Endothelial cell of umbilical vein (primary cell): ENCODE measurements at regions not wholly inside any gene's neighbourhood (a gene's known extent, or its start where the extent isn't known, plus 50 kb on each side); places are given as distances from the start of the nearest gene placed in this dataset.

Experiments
- BruUV-seq: library from RNA; stranded (reverse); fragments of 400-500 nt; replicated peaks from 2 replicates; lab custom pipeline; 2021; lab: Mats Ljungman, UMichigan
- CTCF ChIA-PET: fragments of 300-600, 350-600 bp; sonication (Branson Sonifier 250); formaldehyde crosslinking; loops from one replicate; lab custom pipeline; 2021; ENCODE audit warnings: antibody characterized with exemption, inconsistent platforms; lab: Charles Lee
- POLR2A ChIA-PET: fragments of 300-600, 350-600 bp; sonication (Branson Sonifier 250); formaldehyde crosslinking; loops from one replicate; lab custom pipeline; 2021; ENCODE audit warnings: antibody characterized with exemption, inconsistent platforms; lab: Charles Lee
- DNase-seq: peaks from one replicate; pipeline ENCODE4 v3.0.0-alpha.2; 2011; ENCODE audit warnings: low read depth, low spot score
- FAIRE-seq: peaks from 2 replicates; lab custom pipeline; 2011; peaks lifted over from hg19 to GRCh38; lab: Jason Lieb, UNC
- H2AFZ ChIP-seq: 2 replicates; pipeline ENCODE4 v1.6.0; 2012; ENCODE audit warnings: low read depth, low read length, control low read depth, inconsistent platforms
- H3K27ac ChIP-seq: 2 replicates; pipeline ENCODE4 v1.5.1; 2011; ENCODE audit warnings: low read depth, mild to moderate bottlenecking, control low read depth, low read length, moderate library complexity; ENCODE audit not compliant: insufficient read depth
- H3K27me3 ChIP-seq, 2 experiments: 2 replicates each; pipeline versions ENCODE4 v1.6.0 to v1.6.1; 2011; ENCODE audit warnings: low read length in 2 of 2, mixed read lengths in 1 of 2; ENCODE audit not compliant: control insufficient read depth in 2 of 2, insufficient read depth in 2 of 2
- H3K36me3 ChIP-seq, 2 experiments: 2 replicates in 1 of 2; 3 replicates in 1 of 2; pipeline ENCODE4 v1.5.1; 2011; ENCODE audit warnings: low read length in 2 of 2, mild to moderate bottlenecking in 1 of 2, moderate library complexity in 1 of 2; ENCODE audit not compliant: control insufficient read depth in 2 of 2, insufficient read depth in 2 of 2; ENCODE audit errors: extremely low read depth in 1 of 2
- H3K4me1 ChIP-seq: 3 replicates; pipeline ENCODE4 v1.5.1; 2011; ENCODE audit warnings: mild to moderate bottlenecking, low read length; ENCODE audit not compliant: control insufficient read depth, insufficient read depth; ENCODE audit errors: extremely low read depth
- H3K4me2 ChIP-seq: 2 replicates; pipeline ENCODE4 v1.6.1; 2011; ENCODE audit warnings: low read length, control low read depth, mixed read lengths; ENCODE audit not compliant: insufficient read depth
- H3K4me3 ChIP-seq, 3 experiments: fragments of 200-600 bp in 1 of 3; sonication (generic), shearing (Covaris generic) in 1 of 3; replicated peaks in 1 of 3; 2 replicates each; pipeline ENCODE4 v1.5.1; 2011 to 2016; ENCODE audit warnings: control low read depth in 3 of 3, low read length in 3 of 3, mild to moderate bottlenecking in 2 of 3, inconsistent platforms in 1 of 3, low read depth in 1 of 3, moderate library complexity in 1 of 3; ENCODE audit not compliant: insufficient read depth in 1 of 3
- H3K79me2 ChIP-seq: 2 replicates; pipeline ENCODE4 v1.6.0; 2012; ENCODE audit warnings: low read length, inconsistent platforms; ENCODE audit not compliant: control insufficient read depth, insufficient read depth
- H3K9ac ChIP-seq: replicated peaks from 2 replicates; pipeline ENCODE3; 2011; ENCODE audit warnings: low read length, control low read depth; ENCODE audit not compliant: insufficient read depth; ENCODE audit errors: extremely low read depth
- H3K9me1 ChIP-seq: replicated peaks from 3 replicates; pipeline ENCODE4 v1.6.0; 2011; ENCODE audit warnings: mild to moderate bottlenecking, low read length; ENCODE audit not compliant: control insufficient read depth, insufficient read depth; ENCODE audit errors: extremely low read depth
- H3K9me3 ChIP-seq: replicated peaks from 2 replicates; pipeline ENCODE4 v1.5.1; 2012; ENCODE audit warnings: low read length, inconsistent platforms; ENCODE audit not compliant: control insufficient read depth, insufficient read depth
- H4K20me1 ChIP-seq: replicated peaks from 2 replicates; pipeline ENCODE3; 2011; ENCODE audit warnings: mild to moderate bottlenecking, low read length; ENCODE audit not compliant: control insufficient read depth, insufficient read depth; ENCODE audit errors: extremely low read depth
- EZH2 ChIP-seq: IDR thresholded peaks from 2 replicates; pipeline ENCODE4 v1.6.1; 2012; ENCODE audit warnings: borderline replicate concordance, low read depth, mild to moderate bottlenecking, moderate library complexity, low read length, inconsistent platforms; ENCODE audit not compliant: severe bottlenecking
- FOS ChIP-seq: IDR thresholded peaks from 2 replicates; pipeline ENCODE4 v1.6.1; 2011; ENCODE audit warnings: mild to moderate bottlenecking, low read length, moderate library complexity, borderline replicate concordance; ENCODE audit not compliant: insufficient read depth
- GATA2 ChIP-seq: IDR thresholded peaks from 2 replicates; pipeline ENCODE4 v1.7.0; 2011; ENCODE audit warnings: low read depth, mild to moderate bottlenecking, moderate library complexity, mixed read lengths, low read length; ENCODE audit not compliant: insufficient read length, insufficient read depth
- JUN ChIP-seq: IDR thresholded peaks from 2 replicates; pipeline ENCODE4 v1.6.1; 2011; ENCODE audit warnings: borderline replicate concordance, low read depth; ENCODE audit not compliant: insufficient read length, insufficient read depth
- MYC ChIP-seq: IDR thresholded peaks from one replicate; pipeline ENCODE4 v1.6.1; 2011; ENCODE audit warnings: mild to moderate bottlenecking, low read depth, low read length
- POLR2A ChIP-seq: IDR thresholded peaks from 2 replicates; pipeline ENCODE4 v1.6.1; 2012; ENCODE audit warnings: low read depth, mild to moderate bottlenecking, control low read depth, low read length
- POLR2AphosphoS5 ChIP-seq: IDR thresholded peaks from 2 replicates; pipeline ENCODE4 v1.6.1; 2012; ENCODE audit warnings: low read depth, mild to moderate bottlenecking, control low read depth, low read length, moderate library complexity; ENCODE audit not compliant: insufficient read depth
- dilution Hi-C: fragments of 300-500 bp; cut with MboI; formaldehyde crosslinking; loops from one replicate; pipeline ENCODE4 v1.15.0; 2019; ENCODE audit warnings: low sequenced_read_pairs; ENCODE audit not compliant: extremely low pct_ligation_motif_present
- intact Hi-C: fragments of 100-400 bp; cut with micrococcal nuclease; formaldehyde crosslinking; loops from one replicate; pipeline ENCODE4 v1.10.0; 2022
- TF ChIP-seq, protein P1 (sequence below): IDR thresholded peaks from 2 replicates; pipeline ENCODE4 v1.6.1; 2011; ENCODE audit not compliant: insufficient read depth, insufficient read length
- TF ChIP-seq, protein P2 (sequence below), 2 donors: IDR thresholded peaks; 1 replicate in 1 of 2; 2 replicates in 1 of 2; pipeline ENCODE4 v1.5.1; 2011; ENCODE audit warnings: low read length in 2 of 2, mild to moderate bottlenecking in 2 of 2, moderate library complexity in 2 of 2, control low read depth in 1 of 2, inconsistent platforms in 1 of 2, low read depth in 1 of 2; ENCODE audit not compliant: insufficient read depth in 1 of 2; ENCODE audit errors: extremely low read depth in 1 of 2

DNA sequence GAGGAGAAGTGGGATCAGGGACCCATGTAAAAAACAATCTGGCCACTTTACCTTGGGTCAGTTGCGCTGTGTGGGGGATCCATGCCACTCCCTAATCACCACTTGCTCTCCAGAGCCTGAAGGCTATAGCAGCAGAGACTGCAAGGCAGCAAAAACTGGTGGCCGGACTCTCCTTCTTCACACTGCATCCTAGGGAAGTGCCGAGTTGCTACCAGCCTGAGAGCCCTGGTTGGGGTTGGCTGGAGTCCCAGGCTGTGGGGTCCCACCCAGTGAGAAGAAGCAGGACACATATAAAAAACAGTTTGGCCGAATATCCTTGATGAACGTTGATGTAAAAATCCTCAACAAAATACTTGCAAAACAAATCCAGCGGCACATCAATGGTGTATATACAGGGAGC, 341.2 kb downstream of the AEBP2 start:
- POLR2A ChIA-PET = no interaction called here
- H3K4me1 ChIP-seq = peaks cover 12% of the 10 kb centered on the region
- TF ChIP-seq, protein P1, sequence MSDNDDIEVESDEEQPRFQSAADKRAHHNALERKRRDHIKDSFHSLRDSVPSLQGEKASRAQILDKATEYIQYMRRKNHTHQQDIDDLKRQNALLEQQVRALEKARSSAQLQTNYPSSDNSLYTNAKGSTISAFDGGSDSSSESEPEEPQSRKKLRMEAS = no peak
- TF ChIP-seq MYC (no peak), JUN (no peak), EZH2 (no peak), POLR2A (no peak), FOS (no peak), POLR2AphosphoS5 (no peak), GATA2 (no peak)
- TF ChIP-seq, protein P2, sequence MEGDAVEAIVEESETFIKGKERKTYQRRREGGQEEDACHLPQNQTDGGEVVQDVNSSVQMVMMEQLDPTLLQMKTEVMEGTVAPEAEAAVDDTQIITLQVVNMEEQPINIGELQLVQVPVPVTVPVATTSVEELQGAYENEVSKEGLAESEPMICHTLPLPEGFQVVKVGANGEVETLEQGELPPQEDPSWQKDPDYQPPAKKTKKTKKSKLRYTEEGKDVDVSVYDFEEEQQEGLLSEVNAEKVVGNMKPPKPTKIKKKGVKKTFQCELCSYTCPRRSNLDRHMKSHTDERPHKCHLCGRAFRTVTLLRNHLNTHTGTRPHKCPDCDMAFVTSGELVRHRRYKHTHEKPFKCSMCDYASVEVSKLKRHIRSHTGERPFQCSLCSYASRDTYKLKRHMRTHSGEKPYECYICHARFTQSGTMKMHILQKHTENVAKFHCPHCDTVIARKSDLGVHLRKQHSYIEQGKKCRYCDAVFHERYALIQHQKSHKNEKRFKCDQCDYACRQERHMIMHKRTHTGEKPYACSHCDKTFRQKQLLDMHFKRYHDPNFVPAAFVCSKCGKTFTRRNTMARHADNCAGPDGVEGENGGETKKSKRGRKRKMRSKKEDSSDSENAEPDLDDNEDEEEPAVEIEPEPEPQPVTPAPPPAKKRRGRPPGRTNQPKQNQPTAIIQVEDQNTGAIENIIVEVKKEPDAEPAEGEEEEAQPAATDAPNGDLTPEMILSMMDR (IDR thresholded peaks at IDR 0.05; ENCODE audit: extremely low read depth in 1 of 2, insufficient read depth in 1 of 2, low read depth in 1 of 2, low read length in 2 of 2) = no peak
- DNase-seq (no peak), FAIRE-seq (no peak)
- no peak overlapping the region for H3K4me2 ChIP-seq
- intact Hi-C loops = no loop called here
- no peaks in the 10 kb centered on the region for H3K9me3 ChIP-seq
- no peaks in the 10 kb centered on the region for H3K79me2 ChIP-seq
- no peaks in the 10 kb centered on the region for H3K9me1 ChIP-seq
- dilution Hi-C loops = no loop called here
- H3K4me3 ChIP-seq = no peak overlapping the region
- no peak overlapping the region for H3K9ac ChIP-seq
- no peak overlapping the region for H2AFZ ChIP-seq
- no peak overlapping the region for H3K27ac ChIP-seq
- H3K27me3 ChIP-seq = no peaks in the 10 kb centered on the region
- H3K36me3 ChIP-seq = no peaks in the 10 kb centered on the region
- BruUV-seq = no TSS peak
- CTCF ChIA-PET = no interaction called here
- H4K20me1 ChIP-seq = no peaks in the 10 kb centered on the region
